ENCODE measurements at regions not wholly inside any gene's neighbourhood (a gene's known extent, or its start where the extent isn't known, plus 50 kb on each side); places are given as distances from the start of the nearest gene placed in this dataset.

DNA sequence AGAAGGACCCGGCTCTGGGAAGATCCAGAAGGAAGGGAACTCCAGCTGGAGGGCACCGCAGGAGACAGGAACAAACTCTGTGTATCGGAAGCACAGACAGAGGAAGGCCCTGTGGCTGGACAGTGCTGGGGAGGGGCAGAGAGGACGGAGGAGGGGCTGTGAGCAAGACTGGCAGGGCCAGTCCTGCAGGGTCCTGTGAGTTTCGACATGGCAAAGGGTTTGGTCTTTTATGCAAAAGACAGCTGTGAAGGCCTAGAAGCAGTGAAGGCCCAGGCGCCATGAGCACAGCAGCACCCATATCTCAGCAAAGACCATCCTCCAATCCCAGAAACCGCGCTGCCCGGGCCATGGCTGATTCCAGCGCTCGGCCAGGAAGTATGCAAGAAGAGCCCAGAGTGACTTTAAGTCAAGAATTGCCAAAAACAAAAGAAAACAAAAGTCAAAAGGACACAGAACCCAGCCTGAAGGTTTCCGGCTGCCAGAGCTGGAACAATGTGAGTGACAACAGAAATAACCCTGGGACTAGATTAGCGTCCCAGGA lies 126.5 kb downstream of the NCOR2 start:
- peaks cover 49 to 90% (median 62%) of the 10 kb centered on the region in 10 experiments for H3K4me1 ChIP-seq
- H3K9ac ChIP-seq: peak overlapping the region in 3 of 11 experiments; percentile 16 to 28 (median 16); a peak in 3 of 22 replicates
- peaks cover 21 to 100% (median 89%) of the 10 kb centered on the region in 11 experiments for H4K20me1 ChIP-seq
- peak overlapping the region; percentile 52 to 82 (median 70) for H3K4me2 ChIP-seq
- TF ChIP-seq Cebpa-rat (IDR thresholded peaks at IDR 0.05): no peak
- no peak overlapping the region for H3K4me3 ChIP-seq
- H3K27ac ChIP-seq: peak overlapping the region in 5 of 11 experiments; percentile 17 to 55 (median 26); a peak in 5 of 22 replicates
- no peaks in the 10 kb centered on the region for H3K9me3 ChIP-seq (replicated peaks in 1 of 11)
- no peaks in the 10 kb centered on the region for H3K27me3 ChIP-seq
- peaks cover 14 to 91% (median 42%) of the 10 kb centered on the region in 11 experiments for H3K36me3 ChIP-seq

DNA sequence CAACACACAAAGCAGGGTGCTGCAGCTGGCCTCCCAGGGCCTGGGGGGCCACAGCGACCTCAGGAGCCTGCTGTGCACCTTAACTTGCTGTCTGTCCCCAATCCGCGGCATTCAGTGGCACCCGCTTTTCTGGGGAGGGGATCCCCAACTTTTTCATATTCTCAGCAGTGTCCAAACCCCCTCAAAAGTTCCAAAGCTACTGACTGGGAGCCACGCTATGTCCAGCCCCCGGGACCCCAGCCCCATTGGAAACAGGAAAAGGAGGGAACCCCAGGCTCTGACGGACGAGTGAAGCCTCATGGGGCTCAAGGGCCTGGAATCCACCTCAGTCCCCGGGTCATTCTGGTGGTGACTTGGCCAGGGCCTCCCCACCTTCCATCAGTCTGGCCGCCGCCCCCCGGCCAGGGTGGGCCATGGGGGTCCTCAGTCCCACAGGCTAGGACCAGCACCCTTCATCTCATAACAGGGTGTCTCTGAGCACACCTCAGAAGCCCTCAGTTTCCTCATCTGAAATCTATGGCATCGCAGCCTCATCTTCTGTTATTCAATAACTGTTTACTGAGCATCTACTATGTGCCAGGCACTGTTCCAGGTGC lies 127.3 kb downstream of the NCOR2 start:
- H3K9ac ChIP-seq: peak overlapping the region in 7 of 11 experiments; percentile 4 to 56 (median 21); a peak in 5 of 22 replicates
- no peaks in the 10 kb centered on the region for H3K27me3 ChIP-seq
- H3K9me3 ChIP-seq (replicated peaks in 1 of 11): no peaks in the 10 kb centered on the region
- H4K20me1 ChIP-seq: peaks cover 22 to 100% (median 89%) of the 10 kb centered on the region in 11 experiments
- H3K36me3 ChIP-seq: peaks cover 6 to 91% (median 35%) of the 10 kb centered on the region in 11 experiments
- no peak for TF ChIP-seq Cebpa-rat (IDR thresholded peaks at IDR 0.05)
- H3K4me1 ChIP-seq: peaks cover 49 to 90% (median 65%) of the 10 kb centered on the region in 10 experiments
- peak overlapping the region in 6 of 11 experiments; percentile 8 to 55 (median 28); a peak in 9 of 22 replicates for H3K27ac ChIP-seq
- no peak overlapping the region for H3K4me3 ChIP-seq
- peak overlapping the region in 9 of 11 experiments; percentile 3 to 82 (median 20); a peak in 8 of 22 replicates for H3K4me2 ChIP-seq

DNA sequence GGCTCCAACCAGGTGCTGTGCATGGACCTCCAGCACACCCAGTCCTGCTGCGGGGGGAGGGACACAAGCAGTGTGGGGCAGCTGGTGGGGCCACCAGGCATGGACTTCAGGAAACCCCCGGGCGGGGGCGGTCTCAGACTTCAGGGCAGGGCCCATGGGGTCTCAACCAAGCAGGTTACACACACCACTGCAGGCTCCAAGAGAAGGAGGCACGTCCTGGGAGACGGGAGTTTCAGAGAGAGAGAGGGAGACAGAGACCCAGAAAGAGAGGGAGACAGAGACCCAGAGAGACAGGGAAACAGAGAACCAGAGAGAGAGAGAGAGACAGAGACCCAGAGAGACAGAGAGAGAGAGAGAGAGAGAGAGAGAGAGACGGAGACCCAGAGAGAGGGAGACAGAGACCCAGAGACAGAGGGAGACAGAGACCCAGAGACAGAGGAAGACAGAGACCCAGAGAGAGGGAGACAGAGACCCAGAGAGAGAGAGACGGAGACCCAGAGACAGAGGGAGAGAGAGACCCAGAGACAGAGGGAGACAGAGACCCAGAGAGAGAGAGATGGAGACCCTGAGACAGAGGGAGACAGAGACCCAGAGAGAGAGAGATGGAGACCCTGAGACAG lies 128.9 kb downstream of the NCOR2 start:
- H3K36me3 ChIP-seq: peaks cover 0 to 87% (median 19%) of the 10 kb centered on the region in 11 experiments; a peak in 19 of 22 replicates
- H3K4me1 ChIP-seq: peaks cover 48 to 88% (median 70%) of the 10 kb centered on the region in 10 experiments

DNA sequence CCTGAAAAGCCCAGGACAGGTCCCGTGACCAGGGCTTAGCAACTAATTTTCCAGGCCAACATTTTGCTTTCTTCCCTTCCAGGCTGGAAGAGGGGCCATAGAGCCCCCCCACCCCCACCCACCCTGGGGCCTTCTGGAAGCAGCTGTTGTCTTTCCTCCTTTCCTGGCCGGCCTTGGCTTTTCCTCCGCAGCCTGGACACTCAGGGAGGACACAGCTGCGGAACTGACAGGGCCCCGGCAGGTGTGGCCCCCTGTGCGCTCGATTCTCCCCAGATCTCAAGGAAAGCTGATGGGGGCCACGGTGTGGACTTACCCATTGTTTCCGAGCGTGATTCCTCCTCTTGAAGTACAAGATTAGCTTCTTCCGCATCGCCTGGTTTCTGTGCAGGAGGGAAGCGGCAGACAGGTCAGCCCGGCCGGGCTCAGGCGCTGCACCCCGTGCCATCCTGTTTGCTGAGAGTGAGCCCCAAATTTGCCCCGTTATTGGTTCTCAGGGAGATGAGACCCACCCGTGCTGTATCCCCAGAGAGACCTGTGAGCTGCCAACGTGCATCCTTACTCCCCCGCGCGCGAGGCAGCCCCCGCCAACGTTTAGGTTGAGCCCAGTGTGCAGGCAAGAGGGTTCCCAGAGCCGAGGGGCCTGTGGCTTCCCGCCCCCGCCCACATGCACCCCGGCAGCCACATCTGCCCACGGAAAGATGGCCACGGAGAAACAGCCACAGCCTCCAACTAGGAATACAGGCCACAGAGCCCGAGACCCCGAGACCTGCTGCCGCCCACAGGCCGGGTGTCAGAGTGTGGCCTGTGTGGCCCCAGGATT lies 129.6 kb downstream of the NCOR2 start:
- Histone ChIP-seq H3K4me3 (no peak overlapping the region), H3K9me3 (replicated peaks in 1 of 11) (no peaks in the 10 kb centered on the region), H3K27me3 (no peaks in the 10 kb centered on the region), H4K20me1 (peaks cover 38 to 100% (median 88%) of the 10 kb centered on the region in 11 experiments), H3K4me2 (0 out of 22 replicates have a peak overlapping the region, but pooled peaks of 1 of the 11 experiments have one; percentile 25), H3K27ac (peak overlapping the region in 1 of 11 experiments; percentile 23; a peak in 1 of 22 replicates), H3K4me1 (peaks cover 51 to 88% (median 70%) of the 10 kb centered on the region in 10 experiments), H3K9ac (no peak overlapping the region), H3K36me3 (peaks cover 2 to 80% (median 17%) of the 10 kb centered on the region in 11 experiments; a peak in 19 of 22 replicates)
- TF ChIP-seq Cebpa-rat (IDR thresholded peaks at IDR 0.05): no peak

More for the DNA sequence above, 128.9 kb downstream of the NCOR2 start:
- peak overlapping the region in 4 of 11 experiments; percentile 5 to 25 (median 14); a peak in 4 of 22 replicates for H3K4me2 ChIP-seq
- peak overlapping the region in 5 of 11 experiments; percentile 17 to 55 (median 22); a peak in 6 of 22 replicates for H3K27ac ChIP-seq
- no peaks in the 10 kb centered on the region for H3K27me3 ChIP-seq
- H3K9ac ChIP-seq: 0 out of 22 replicates have a peak overlapping the region, but pooled peaks of 2 of the 11 experiments have one; percentile 11 to 25
- peaks cover 33 to 100% (median 88%) of the 10 kb centered on the region in 11 experiments for H4K20me1 ChIP-seq
- no peaks in the 10 kb centered on the region for H3K9me3 ChIP-seq (replicated peaks in 1 of 11)
- TF ChIP-seq Cebpa-rat (IDR thresholded peaks at IDR 0.05): no peak
- H3K4me3 ChIP-seq: no peak overlapping the region

DNA sequence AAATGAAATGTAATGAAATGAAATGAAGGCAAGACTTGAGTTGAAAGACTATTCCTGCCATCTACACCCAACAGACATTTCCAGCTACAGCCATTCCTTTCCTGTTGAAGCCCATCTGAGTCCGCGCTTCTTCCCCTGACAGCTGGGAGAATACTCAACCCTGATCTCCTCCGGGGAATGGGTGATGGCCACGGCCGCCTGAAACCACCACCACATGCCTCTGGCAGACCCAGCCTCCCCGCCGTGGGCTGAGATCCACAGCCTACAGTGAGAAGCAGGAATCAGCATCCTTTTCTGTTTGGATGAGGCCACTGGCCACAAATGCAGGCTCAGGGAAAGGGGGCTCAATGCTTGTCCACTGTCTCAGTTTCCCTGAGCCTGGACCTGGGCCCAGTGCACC lies 130.3 kb downstream of the NCOR2 start:
- Histone ChIP-seq H3K9ac (no peak overlapping the region), H3K36me3 (peaks cover 0 to 73% (median 14%) of the 10 kb centered on the region in 11 experiments; a peak in 15 of 22 replicates), H3K4me3 (no peak overlapping the region)

DNA sequence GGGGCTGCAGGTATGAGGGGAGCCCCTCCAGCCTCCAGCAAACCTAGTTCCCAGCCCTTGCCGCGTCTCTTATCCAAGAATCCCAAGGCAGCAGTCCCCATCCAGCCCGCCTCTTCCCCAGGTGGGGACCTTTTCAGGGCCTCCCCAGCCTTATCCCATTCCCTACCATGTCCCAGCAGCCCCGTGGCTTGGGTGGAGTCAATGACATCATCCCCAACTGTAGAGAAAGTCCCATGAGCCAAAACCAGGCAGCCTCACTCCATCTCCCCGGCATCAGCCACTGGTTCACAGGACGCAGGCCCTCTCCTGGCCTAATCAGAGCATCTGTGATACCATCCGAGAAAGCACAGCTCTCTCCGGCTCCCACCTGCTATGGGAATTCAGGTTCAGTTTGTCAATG lies 131.0 kb downstream of the NCOR2 start:
- H3K36me3 ChIP-seq: peaks cover 0 to 68% (median 14%) of the 10 kb centered on the region in 11 experiments; a peak in 16 of 22 replicates
- no peak overlapping the region for H3K4me2 ChIP-seq
- no peak for TF ChIP-seq Cebpa-rat (IDR thresholded peaks at IDR 0.05)
- H4K20me1 ChIP-seq: peaks cover 44 to 99% (median 85%) of the 10 kb centered on the region in 11 experiments
- no peak overlapping the region for H3K9ac ChIP-seq
- no peak overlapping the region for H3K4me3 ChIP-seq
- H3K9me3 ChIP-seq (replicated peaks in 1 of 11): no peaks in the 10 kb centered on the region
- no peak overlapping the region for H3K27ac ChIP-seq
- peaks cover 50 to 80% (median 66%) of the 10 kb centered on the region in 10 experiments for H3K4me1 ChIP-seq
- no peaks in the 10 kb centered on the region for H3K27me3 ChIP-seq

More for the DNA sequence above, 130.3 kb downstream of the NCOR2 start:
- Histone ChIP-seq H3K27ac (peak overlapping the region in 1 of 11 experiments; percentile 23; a peak in 1 of 22 replicates), H3K9me3 (replicated peaks in 1 of 11) (no peaks in the 10 kb centered on the region), H4K20me1 (peaks cover 42 to 99% (median 85%) of the 10 kb centered on the region in 11 experiments), H3K4me1 (peaks cover 50 to 86% (median 68%) of the 10 kb centered on the region in 10 experiments), H3K4me2 (no peak overlapping the region), H3K27me3 (no peaks in the 10 kb centered on the region)
- no peak for TF ChIP-seq Cebpa-rat (IDR thresholded peaks at IDR 0.05)

DNA sequence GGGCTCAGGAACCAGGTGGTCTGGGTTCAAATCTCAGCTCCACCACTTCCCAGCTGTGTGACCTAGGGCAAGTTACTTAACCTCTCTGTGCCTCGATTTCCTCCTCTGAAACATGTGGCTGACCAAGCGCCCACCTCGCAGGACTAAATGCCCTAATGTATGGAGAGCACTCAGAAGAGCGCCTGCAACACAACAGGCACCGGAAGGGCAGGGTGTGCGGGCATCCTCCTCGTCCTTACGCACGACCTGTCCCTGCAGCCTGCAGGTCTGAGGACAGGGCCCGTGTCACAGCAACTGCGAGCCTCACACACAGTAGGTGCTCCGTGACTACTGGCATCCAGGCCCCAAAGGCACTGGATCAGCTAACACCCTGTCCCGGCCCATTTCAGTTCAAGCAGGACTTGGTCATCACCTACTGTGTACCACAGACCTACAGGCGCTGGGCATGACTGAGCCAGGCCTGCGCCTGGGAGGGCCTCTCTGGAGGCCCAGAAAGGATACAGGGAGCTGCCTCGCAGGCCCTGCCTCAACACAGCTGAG lies 131.5 kb downstream of the NCOR2 start:
- H3K36me3 ChIP-seq: peaks cover 4 to 65% (median 18%) of the 10 kb centered on the region in 11 experiments; a peak in 19 of 22 replicates
- H3K27ac ChIP-seq: no peak overlapping the region
- TF ChIP-seq Cebpa-rat (IDR thresholded peaks at IDR 0.05): no peak
- H3K9ac ChIP-seq: no peak overlapping the region
- H3K4me2 ChIP-seq: 0 out of 22 replicates have a peak overlapping the region, but pooled peaks of 3 of the 11 experiments have one; percentile 3 to 12 (median 7)
- no peaks in the 10 kb centered on the region for H3K27me3 ChIP-seq
- no peaks in the 10 kb centered on the region for H3K9me3 ChIP-seq (replicated peaks in 1 of 11)
- no peak overlapping the region for H3K4me3 ChIP-seq
- peaks cover 44 to 99% (median 82%) of the 10 kb centered on the region in 11 experiments for H4K20me1 ChIP-seq
- H3K4me1 ChIP-seq: peaks cover 50 to 75% (median 64%) of the 10 kb centered on the region in 10 experiments
